Central memory CD8-positive, alpha-beta T cell (primary cell): ENCODE measurements at regions not wholly inside any gene's neighbourhood (a gene's known extent, or its start where the extent isn't known, plus 50 kb on each side); places are given as distances from the start of the nearest gene placed in this dataset.
"Not testable (repeated sequence)": the region's sequence is repeated elsewhere in the genome, so short reads cannot be mapped to it uniquely, and the experiment has no call there.

ENCODE experiments used
- ATAC-seq: fragments of 150-1000 bp; cut with Tn5 transposase; replicated peaks from 2 replicates; pipeline ENCODE4 v1.10.0; 2022; ENCODE audit warnings: mild to moderate bottlenecking, moderate FRiP score, moderate number of reproducible peaks; ENCODE audit not compliant: poor library complexity, severe bottlenecking; ENCODE audit errors: extremely low read depth
- DNase-seq, 2 donors: peaks; one replicate each; pipeline ENCODE4 v3.0.0; 2021; ENCODE audit warnings: low spot score in 2 of 2
- H3K27ac Mint-ChIP-seq: one replicate; pipeline ENCODE4 v1.8.0; 2022; ENCODE audit warnings: low read depth, mild to moderate bottlenecking, moderate library complexity, mixed read lengths
- H3K27me3 Mint-ChIP-seq: one replicate; pipeline ENCODE4 v1.8.0; 2022; ENCODE audit warnings: mixed read lengths
- H3K36me3 Mint-ChIP-seq: one replicate; pipeline ENCODE4 v1.8.0; 2022; ENCODE audit warnings: mild to moderate bottlenecking, moderate library complexity, mixed read lengths; ENCODE audit not compliant: insufficient read depth
- H3K4me1 Mint-ChIP-seq: one replicate; pipeline ENCODE4 v1.8.0; 2022; ENCODE audit warnings: mixed read lengths
- H3K4me3 Mint-ChIP-seq: one replicate; pipeline ENCODE4 v1.8.0; 2022; ENCODE audit warnings: mild to moderate bottlenecking, moderate library complexity, mixed read lengths
- H3K9me3 Mint-ChIP-seq: one replicate; pipeline ENCODE4 v1.8.0; 2022; ENCODE audit warnings: mixed read lengths

GRCh38 chr12:116665666-116666304 lies 72.1 kb downstream of the SPRING1 start:
- Mint-ChIP-seq H3K27me3 (peaks cover 11% of the 10 kb centered on the region), H3K36me3 (no peaks in the 10 kb centered on the region), H3K4me3 (no peak overlapping the region), H3K9me3 (no peaks in the 10 kb centered on the region), H3K27ac (no peak overlapping the region), H3K4me1 (no peaks in the 10 kb centered on the region)
- ATAC-seq = no peak
- DNase-seq = no peak

- DNase-seq (no peak), ATAC-seq (no peak)
- Mint-ChIP-seq H3K36me3 (no peaks in the 10 kb centered on the region), H3K9me3 (no peaks in the 10 kb centered on the region), H3K4me3 (no peak overlapping the region), H3K27ac (no peak overlapping the region), H3K27me3 (peaks cover 21% of the 10 kb centered on the region), H3K4me1 (no peaks in the 10 kb centered on the region)
These were observed 73.8 kb downstream of the SPRING1 start for GRCh38 chr12:116664085-116664484.

GRCh38 chr12:116662612-116663144 lies 75.2 kb downstream of the SPRING1 start:
- Mint-ChIP-seq H3K27ac (no peak overlapping the region), H3K36me3 (no peaks in the 10 kb centered on the region), H3K27me3 (peaks cover 35% of the 10 kb centered on the region), H3K4me1 (no peaks in the 10 kb centered on the region), H3K4me3 (no peak overlapping the region), H3K9me3 (no peaks in the 10 kb centered on the region)
- ATAC-seq = no peak
- DNase-seq = no peak

- H3K9me3 Mint-ChIP-seq = no peaks in the 10 kb centered on the region
- no peak overlapping the region for H3K27ac Mint-ChIP-seq
- no peak overlapping the region for H3K4me3 Mint-ChIP-seq
- H3K27me3 Mint-ChIP-seq = peaks cover 48% of the 10 kb centered on the region
- DNase-seq (no peak), ATAC-seq (no peak)
- no peaks in the 10 kb centered on the region for H3K36me3 Mint-ChIP-seq
- no peaks in the 10 kb centered on the region for H3K4me1 Mint-ChIP-seq
These were observed 76.5 kb downstream of the SPRING1 start for GRCh38 chr12:116661341-116661740.

- peaks cover 53% of the 10 kb centered on the region for H3K27me3 Mint-ChIP-seq
- ATAC-seq, H3K9me3 Mint-ChIP-seq, H3K27ac Mint-ChIP-seq, DNase-seq, H3K4me3 Mint-ChIP-seq, H3K36me3 Mint-ChIP-seq, H3K4me1 Mint-ChIP-seq: not testable (repeated sequence)
These were observed 77.1 kb downstream of the SPRING1 start for GRCh38 chr12:116660740-116661139.

- Mint-ChIP-seq H3K4me1 (no peaks in the 10 kb centered on the region), H3K4me3 (no peak overlapping the region), H3K36me3 (no peaks in the 10 kb centered on the region), H3K9me3 (no peaks in the 10 kb centered on the region), H3K27me3 (peaks cover 53% of the 10 kb centered on the region), H3K27ac (no peak overlapping the region)
- ATAC-seq = no peak
- DNase-seq = no peak
These were observed 77.9 kb downstream of the SPRING1 start for GRCh38 chr12:116659771-116660481.

GRCh38 chr12:116657921-116658495 lies 79.9 kb downstream of the SPRING1 start:
- Mint-ChIP-seq H3K27ac (no peak overlapping the region), H3K4me3 (no peak overlapping the region), H3K9me3 (no peaks in the 10 kb centered on the region), H3K4me1 (no peaks in the 10 kb centered on the region), H3K36me3 (peaks cover 1% of the 10 kb centered on the region), H3K27me3 (peaks cover 66% of the 10 kb centered on the region)
- no peak for DNase-seq
- no peak for ATAC-seq

- DNase-seq (no peak), ATAC-seq (no peak)
- H3K27ac Mint-ChIP-seq = no peak overlapping the region
These were observed 81.6 kb downstream of the SPRING1 start for GRCh38 chr12:116656306-116656705.

GRCh38 chr12:116654226-116654743 lies 83.6 kb downstream of the SPRING1 start:
- ATAC-seq (no peak), DNase-seq (no peak)
- Mint-ChIP-seq H3K36me3 (peaks cover 1% of the 10 kb centered on the region), H3K27ac (no peak overlapping the region), H3K4me1 (no peaks in the 10 kb centered on the region), H3K4me3 (no peak overlapping the region), H3K9me3 (peaks cover 3% of the 10 kb centered on the region), H3K27me3 (peaks cover 80% of the 10 kb centered on the region)

More at GRCh38 chr12:116656306-116656705, 81.6 kb downstream of the SPRING1 start:
- no peak overlapping the region for H3K4me3 Mint-ChIP-seq
- H3K9me3 Mint-ChIP-seq = no peaks in the 10 kb centered on the region
- peaks cover 1% of the 10 kb centered on the region for H3K36me3 Mint-ChIP-seq
- H3K27me3 Mint-ChIP-seq = peaks cover 72% of the 10 kb centered on the region
- H3K4me1 Mint-ChIP-seq = no peaks in the 10 kb centered on the region

- Mint-ChIP-seq H3K4me1 (no peaks in the 10 kb centered on the region), H3K27me3 (peaks cover 72% of the 10 kb centered on the region), H3K4me3 (no peak overlapping the region), H3K9me3 (peaks cover 5% of the 10 kb centered on the region), H3K27ac (no peak overlapping the region), H3K36me3 (peaks cover 1% of the 10 kb centered on the region)
- ATAC-seq = no peak
- DNase-seq = no peak
These were observed 86.8 kb downstream of the SPRING1 start for GRCh38 chr12:116651089-116651488.

- peaks cover 1% of the 10 kb centered on the region for H3K36me3 Mint-ChIP-seq
- no peak for ATAC-seq
- H3K9me3 Mint-ChIP-seq = peaks cover 5% of the 10 kb centered on the region
- DNase-seq = no peak
- H3K4me1 Mint-ChIP-seq = no peaks in the 10 kb centered on the region
- no peak overlapping the region for H3K4me3 Mint-ChIP-seq
- peaks cover 70% of the 10 kb centered on the region for H3K27me3 Mint-ChIP-seq
- H3K27ac Mint-ChIP-seq = no peak overlapping the region
These were observed 87.2 kb downstream of the SPRING1 start for GRCh38 chr12:116650585-116651087.

GRCh38 chr12:116650062-116650461 lies 87.8 kb downstream of the SPRING1 start:
- H3K4me3 Mint-ChIP-seq = no peak overlapping the region
- no peaks in the 10 kb centered on the region for H3K4me1 Mint-ChIP-seq
- H3K27ac Mint-ChIP-seq = no peak overlapping the region
- peaks cover 5% of the 10 kb centered on the region for H3K9me3 Mint-ChIP-seq
- no peak for ATAC-seq
- peaks cover 70% of the 10 kb centered on the region for H3K27me3 Mint-ChIP-seq
- peaks cover 1% of the 10 kb centered on the region for H3K36me3 Mint-ChIP-seq
- DNase-seq = no peak
